ENCODE measurements at regions not wholly inside any gene's neighbourhood (a gene's known extent, or its start where the extent isn't known, plus 50 kb on each side); places are given as distances from the start of the nearest gene placed in this dataset.
A peak's percentile ranks its signal among the peaks of the same experiment; 100 is the strongest.
"Not testable (repeated sequence)": the region's sequence is repeated elsewhere in the genome, so short reads cannot be mapped to it uniquely, and the experiment has no call there.

DNA sequence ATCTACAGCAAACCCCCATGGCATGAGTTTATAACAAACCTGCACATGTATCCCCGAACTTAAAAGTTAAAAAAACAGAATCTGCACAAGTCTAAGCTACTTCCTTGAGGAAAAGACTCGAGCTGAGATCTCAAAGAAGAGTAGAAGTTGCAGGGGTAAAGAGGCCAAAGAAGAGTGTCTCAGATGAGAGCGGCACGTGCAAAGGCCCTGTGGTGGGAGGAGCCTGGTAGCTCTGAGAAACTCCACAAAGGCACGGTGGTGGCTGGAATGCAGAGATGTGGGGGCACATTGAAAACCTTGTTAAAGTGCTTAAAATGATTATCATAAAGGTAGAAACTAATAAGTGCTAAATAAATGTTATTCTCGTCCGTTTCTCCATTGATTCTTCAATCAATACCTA lies 103.2 kb upstream of the GRK3 start:
- no peaks in the 10 kb centered on the region for H3K9me3 Mint-ChIP-seq (ENCODE audit: low read depth)
- H3K36me3 Mint-ChIP-seq (ENCODE audit: low read depth): peaks cover 29% of the 10 kb centered on the region
- H3K27ac Mint-ChIP-seq (ENCODE audit: unreplicated experiment): no peak overlapping the region
- H3K4me1 Mint-ChIP-seq (ENCODE audit: low read depth): no peaks in the 10 kb centered on the region
- no peaks in the 10 kb centered on the region for H3K27me3 Mint-ChIP-seq (ENCODE audit: low read depth)
- DNase-seq (ENCODE audit: low spot score): no peak
- TF ChIP-seq, protein P1, sequence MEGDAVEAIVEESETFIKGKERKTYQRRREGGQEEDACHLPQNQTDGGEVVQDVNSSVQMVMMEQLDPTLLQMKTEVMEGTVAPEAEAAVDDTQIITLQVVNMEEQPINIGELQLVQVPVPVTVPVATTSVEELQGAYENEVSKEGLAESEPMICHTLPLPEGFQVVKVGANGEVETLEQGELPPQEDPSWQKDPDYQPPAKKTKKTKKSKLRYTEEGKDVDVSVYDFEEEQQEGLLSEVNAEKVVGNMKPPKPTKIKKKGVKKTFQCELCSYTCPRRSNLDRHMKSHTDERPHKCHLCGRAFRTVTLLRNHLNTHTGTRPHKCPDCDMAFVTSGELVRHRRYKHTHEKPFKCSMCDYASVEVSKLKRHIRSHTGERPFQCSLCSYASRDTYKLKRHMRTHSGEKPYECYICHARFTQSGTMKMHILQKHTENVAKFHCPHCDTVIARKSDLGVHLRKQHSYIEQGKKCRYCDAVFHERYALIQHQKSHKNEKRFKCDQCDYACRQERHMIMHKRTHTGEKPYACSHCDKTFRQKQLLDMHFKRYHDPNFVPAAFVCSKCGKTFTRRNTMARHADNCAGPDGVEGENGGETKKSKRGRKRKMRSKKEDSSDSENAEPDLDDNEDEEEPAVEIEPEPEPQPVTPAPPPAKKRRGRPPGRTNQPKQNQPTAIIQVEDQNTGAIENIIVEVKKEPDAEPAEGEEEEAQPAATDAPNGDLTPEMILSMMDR (IDR thresholded peaks at IDR 0.05): no peak
- H3K4me3 Mint-ChIP-seq (ENCODE audit: unreplicated experiment): no peak overlapping the region

GRCh38 chr22:25462474-25463346 lies 101.8 kb upstream of the GRK3 start:
- H3K4me1 Mint-ChIP-seq (ENCODE audit: low read depth); H3K4me3 Mint-ChIP-seq (ENCODE audit: unreplicated experiment); H3K27ac Mint-ChIP-seq (ENCODE audit: unreplicated experiment); DNase-seq (ENCODE audit: low spot score); H3K27me3 Mint-ChIP-seq (ENCODE audit: low read depth); H3K9me3 Mint-ChIP-seq (ENCODE audit: low read depth): not testable (repeated sequence)
- H3K36me3 Mint-ChIP-seq (ENCODE audit: low read depth): peaks cover 26% of the 10 kb centered on the region
- TF ChIP-seq, protein P1 (IDR thresholded peaks at IDR 0.05): peak; percentile 96

- H3K4me1 Mint-ChIP-seq (ENCODE audit: low read depth); H3K4me3 Mint-ChIP-seq (ENCODE audit: unreplicated experiment); H3K27me3 Mint-ChIP-seq (ENCODE audit: low read depth); H3K9me3 Mint-ChIP-seq (ENCODE audit: low read depth); DNase-seq (ENCODE audit: low spot score); H3K27ac Mint-ChIP-seq (ENCODE audit: unreplicated experiment): not testable (repeated sequence)
- peaks cover 26% of the 10 kb centered on the region for H3K36me3 Mint-ChIP-seq (ENCODE audit: low read depth)
These were observed 101.2 kb upstream of the GRK3 start for GRCh38 chr22:25463347-25463628.

DNA sequence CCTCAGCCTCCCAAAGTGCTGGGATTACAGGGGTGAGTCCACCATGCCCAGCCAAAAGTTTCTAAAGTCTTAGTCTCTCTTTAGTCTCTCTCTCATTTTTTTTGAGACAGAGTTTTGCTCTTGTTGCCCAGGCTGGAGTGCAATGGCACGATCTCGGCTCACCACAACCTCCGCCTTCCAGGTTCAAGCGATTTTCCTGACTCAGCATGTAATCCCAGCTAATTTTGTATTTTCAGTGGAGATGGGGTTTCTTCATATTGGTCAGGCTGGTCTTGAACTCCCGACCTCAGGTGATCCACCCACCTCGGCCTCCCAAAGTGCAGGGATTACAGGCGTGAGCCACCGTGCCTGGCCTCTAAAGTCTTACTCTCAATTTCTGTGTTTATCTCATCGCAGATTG lies 100.1 kb upstream of the GRK3 start:
- not testable (repeated sequence) for DNase-seq (ENCODE audit: low spot score); H3K4me3 Mint-ChIP-seq (ENCODE audit: unreplicated experiment); H3K9me3 Mint-ChIP-seq (ENCODE audit: low read depth); H3K4me1 Mint-ChIP-seq (ENCODE audit: low read depth); H3K27ac Mint-ChIP-seq (ENCODE audit: unreplicated experiment); H3K27me3 Mint-ChIP-seq (ENCODE audit: low read depth)
- peaks cover 22% of the 10 kb centered on the region for H3K36me3 Mint-ChIP-seq (ENCODE audit: low read depth)

- Mint-ChIP-seq H3K27me3 (ENCODE audit: low read depth) (no peaks in the 10 kb centered on the region), H3K27ac (ENCODE audit: unreplicated experiment) (no peak overlapping the region), H3K4me1 (ENCODE audit: low read depth) (no peaks in the 10 kb centered on the region), H3K9me3 (ENCODE audit: low read depth) (no peaks in the 10 kb centered on the region), H3K36me3 (ENCODE audit: low read depth) (peaks cover 11% of the 10 kb centered on the region), H3K4me3 (ENCODE audit: unreplicated experiment) (no peak overlapping the region)
- DNase-seq (ENCODE audit: low spot score): no peak
- TF ChIP-seq, protein P1 (IDR thresholded peaks at IDR 0.05): no peak
These were observed 98.5 kb upstream of the GRK3 start for GRCh38 chr22:25465949-25466348.

GRCh38 chr22:25472382-25472781 lies 92.1 kb upstream of the GRK3 start:
- Mint-ChIP-seq H3K27ac (ENCODE audit: unreplicated experiment) (no peak overlapping the region), H3K36me3 (ENCODE audit: low read depth) (peaks cover 11% of the 10 kb centered on the region), H3K27me3 (ENCODE audit: low read depth) (no peaks in the 10 kb centered on the region), H3K4me3 (ENCODE audit: unreplicated experiment) (no peak overlapping the region), H3K9me3 (ENCODE audit: low read depth) (peaks cover 9% of the 10 kb centered on the region), H3K4me1 (ENCODE audit: low read depth) (peaks cover 7% of the 10 kb centered on the region)
- no peak for DNase-seq (ENCODE audit: low spot score)
- TF ChIP-seq, protein P1 (IDR thresholded peaks at IDR 0.05): no peak

Data from chondrocyte (in vitro differentiated cells).